H9 (cell line): ENCODE measurements at regions not wholly inside any gene's neighbourhood (a gene's known extent, or its start where the extent isn't known, plus 50 kb on each side); places are given as distances from the start of the nearest gene placed in this dataset.

Experiments
- DNase-seq: peaks from one replicate; pipeline ENCODE4 v3.0.0-alpha.2; 2017
- H2AFZ ChIP-seq: one replicate; pipeline ENCODE4 v1.6.1; 2013; ENCODE audit warnings: mild to moderate bottlenecking, low read length, control low read depth, moderate library complexity
- H2AK5ac ChIP-seq: 2 replicates; pipeline ENCODE4 v1.6.1; 2013; ENCODE audit warnings: low read length, control low read depth, mixed read lengths; ENCODE audit not compliant: insufficient read length
- H2BK120ac ChIP-seq: one replicate; pipeline ENCODE4 v1.6.1; 2013; ENCODE audit warnings: low read depth, mild to moderate bottlenecking, low read length, control low read depth, inconsistent platforms; ENCODE audit not compliant: poor library complexity, severe bottlenecking
- H2BK12ac ChIP-seq: 2 replicates; pipeline ENCODE4 v1.6.1; 2013; ENCODE audit warnings: low read length, control low read depth, mixed read lengths, low read depth; ENCODE audit not compliant: insufficient read length
- H2BK15ac ChIP-seq: 2 replicates; pipeline ENCODE4 v1.6.1; 2013; ENCODE audit warnings: low read depth, low read length, control low read depth
- H2BK20ac ChIP-seq: one replicate; pipeline ENCODE4 v1.6.1; 2013; ENCODE audit warnings: low read depth, mild to moderate bottlenecking, low read length, control low read depth, inconsistent platforms; ENCODE audit not compliant: poor library complexity, severe bottlenecking
- H2BK5ac ChIP-seq: 2 replicates; pipeline ENCODE4 v1.6.1; 2013; ENCODE audit warnings: low read length, control low read depth, mixed read lengths; ENCODE audit not compliant: insufficient read length
- H3K14ac ChIP-seq: 2 replicates; pipeline ENCODE4 v1.6.1; 2013; ENCODE audit warnings: low read length, control low read depth; ENCODE audit not compliant: insufficient read depth
- H3K18ac ChIP-seq: 2 replicates; pipeline ENCODE4 v1.6.1; 2013; ENCODE audit warnings: low read depth, mild to moderate bottlenecking, mixed read lengths, low read length, control low read depth; ENCODE audit not compliant: insufficient read length
- H3K23ac ChIP-seq: 2 replicates; pipeline ENCODE4 v1.6.1; 2013; ENCODE audit warnings: low read length, control low read depth, mixed read lengths, low read depth; ENCODE audit not compliant: insufficient read length
- H3K23me2 ChIP-seq: 2 replicates; pipeline ENCODE4 v1.6.1; 2013; ENCODE audit warnings: low read depth, mild to moderate bottlenecking, mixed read lengths, low read length, control low read depth; ENCODE audit not compliant: insufficient read length, poor library complexity, severe bottlenecking
- H3K27ac ChIP-seq: 2 replicates; pipeline ENCODE4 v1.5.1; 2013; ENCODE audit warnings: low read length, control low read depth, mixed read lengths, low read depth; ENCODE audit not compliant: insufficient read length
- H3K27me3 ChIP-seq: 2 replicates; pipeline ENCODE4 v1.6.1; 2013; ENCODE audit warnings: low read length, control low read depth, inconsistent platforms; ENCODE audit not compliant: insufficient read depth
- H3K4ac ChIP-seq: 2 replicates; pipeline ENCODE4 v1.6.1; 2013; ENCODE audit warnings: low read depth, mild to moderate bottlenecking, control low read depth, inconsistent platforms, low read length, moderate library complexity
- H3K4me1 ChIP-seq: 2 replicates; pipeline ENCODE4 v1.6.1; 2013; ENCODE audit warnings: low read length, control low read depth, inconsistent platforms; ENCODE audit not compliant: insufficient read depth
- H3K4me2 ChIP-seq: 2 replicates; pipeline ENCODE4 v1.6.1; 2013; ENCODE audit warnings: low read length, control low read depth, mixed read lengths; ENCODE audit not compliant: insufficient read length, insufficient read depth
- H3K56ac ChIP-seq: 2 replicates; pipeline ENCODE4 v1.6.1; 2013; ENCODE audit warnings: low read depth, mild to moderate bottlenecking, mixed read lengths, low read length, control low read depth; ENCODE audit not compliant: insufficient read length
- H3K79me1 ChIP-seq: 2 replicates; pipeline ENCODE4 v1.6.1; 2013; ENCODE audit warnings: low read depth, mild to moderate bottlenecking, moderate library complexity, low read length, control low read depth, inconsistent platforms; ENCODE audit not compliant: insufficient read depth, poor library complexity, severe bottlenecking
- H3K79me2 ChIP-seq: 2 replicates; pipeline ENCODE4 v1.6.1; 2013; ENCODE audit warnings: low read length, control low read depth, inconsistent platforms; ENCODE audit not compliant: insufficient read depth
- H3K9ac ChIP-seq: 2 replicates; pipeline ENCODE4 v1.6.1; 2013; ENCODE audit warnings: low read length, control low read depth, mixed read lengths; ENCODE audit not compliant: insufficient read length; ENCODE audit errors: extremely low read depth
- H3K9me3 ChIP-seq: one replicate; pipeline ENCODE4 v1.6.1; 2013; ENCODE audit warnings: low read depth, low read length, inconsistent platforms; ENCODE audit not compliant: control insufficient read depth
- H3T11ph ChIP-seq: one replicate; pipeline ENCODE4 v1.6.1; 2013; ENCODE audit warnings: mild to moderate bottlenecking, low read length, control low read depth, inconsistent platforms
- H4K20me1 ChIP-seq: one replicate; pipeline ENCODE4 v1.6.1; 2013; ENCODE audit not compliant: control insufficient read depth, insufficient read length, insufficient read depth
- H4K5ac ChIP-seq: 2 replicates; pipeline ENCODE4 v1.6.1; 2013; ENCODE audit warnings: low read depth, mild to moderate bottlenecking, mixed read lengths, low read length, control low read depth; ENCODE audit not compliant: insufficient read length
- H4K8ac ChIP-seq: replicated peaks from 2 replicates; pipeline ENCODE4 v1.6.1; 2013; ENCODE audit warnings: low read length, control low read depth, mixed read lengths, low read depth; ENCODE audit not compliant: insufficient read length
- H4K91ac ChIP-seq: 2 replicates; pipeline ENCODE4 v1.6.1; 2013; ENCODE audit warnings: low read depth, mild to moderate bottlenecking, moderate library complexity, mixed read lengths, low read length, control low read depth; ENCODE audit not compliant: insufficient read length
- H3K27ac Mint-ChIP-seq, 3 experiments: 2 replicates in 2 of 3; 3 replicates in 1 of 3; pipeline ENCODE4 v1.8.0; 2020 to 2021; ENCODE audit warnings: mixed read lengths in 3 of 3, mild to moderate bottlenecking in 1 of 3, moderate library complexity in 1 of 3
- H3K27me3 Mint-ChIP-seq: 2 replicates; pipeline ENCODE4 v1.8.0; 2021; ENCODE audit warnings: low read depth, mild to moderate bottlenecking, moderate library complexity, mixed read lengths
- H3K36me3 Mint-ChIP-seq, 3 experiments: 2 replicates in 2 of 3; 3 replicates in 1 of 3; pipeline ENCODE4 v1.8.0; 2020 to 2021; ENCODE audit warnings: low read depth in 3 of 3, mixed read lengths in 3 of 3; ENCODE audit not compliant: insufficient read depth in 1 of 3
- H3K4me1 Mint-ChIP-seq, 2 experiments: 2 replicates each; pipeline ENCODE4 v1.8.0; 2020; ENCODE audit warnings: mixed read lengths in 2 of 2
- H3K4me3 Mint-ChIP-seq, 2 experiments: 2 replicates in 1 of 2; 3 replicates in 1 of 2; pipeline ENCODE4 v1.8.0; 2020 to 2021; ENCODE audit warnings: mild to moderate bottlenecking in 2 of 2, mixed read lengths in 2 of 2, moderate library complexity in 1 of 2
- H3K9me3 Mint-ChIP-seq, 2 experiments: 2 replicates in 1 of 2; 3 replicates in 1 of 2; pipeline ENCODE4 v1.8.0; 2020; ENCODE audit warnings: mild to moderate bottlenecking in 2 of 2, mixed read lengths in 2 of 2, moderate library complexity in 1 of 2
- WGBS: extraction: QIAGEN DNeasy Blood & Tissue Kit; methylation state at CpG from one replicate; pipeline ENCODE4 v1.1.7; 2013; ENCODE audit warnings: missing lambda C conversion rate, low lambda C conversion rate, mixed read lengths; ENCODE audit not compliant: insufficient read length; ENCODE audit errors: extremely low coverage; 5-methylcytosine and 5-hydroxymethylcytosine counted together
- TF ChIP-seq, protein P1 (sequence below): fragments of 200-600 bp; sonication (generic); conservative IDR thresholded peaks from 3 replicates; pipeline ENCODE4 v1.8.0; 2021; ENCODE audit warnings: antibody characterized with exemption, mild to moderate bottlenecking

DNA sequence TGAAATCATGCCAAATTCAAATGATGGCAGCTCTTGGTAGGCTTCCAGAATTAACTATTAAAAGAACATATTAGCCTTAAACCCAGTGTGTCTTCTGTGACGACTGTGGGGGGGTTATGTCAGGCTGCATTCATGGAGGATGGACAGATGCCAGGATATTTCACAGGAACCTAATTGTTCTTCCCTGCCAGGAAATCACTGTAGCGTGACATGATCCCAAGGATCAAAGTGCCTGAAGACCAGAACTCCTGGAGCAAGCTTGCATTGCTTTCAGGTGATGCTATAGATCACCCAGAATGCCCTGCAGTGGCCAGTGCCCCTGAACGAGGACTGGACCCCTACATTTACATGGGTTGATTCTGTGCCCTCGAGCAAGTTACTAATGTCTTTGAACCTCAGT is 1093.0 kb upstream of the TENM3 start:
- H3K79me1 ChIP-seq, result no peaks in the 10 kb centered on the region

More for the DNA sequence above, 1093.0 kb upstream of the TENM3 start:
- WGBS, result no CpG with 5 or more reads among the region's 4 CpGs
- Histone ChIP-seq H2BK20ac (no peak overlapping the region), H4K5ac (no peak overlapping the region), H4K91ac (no peak overlapping the region), H3K4me1 (no peaks in the 10 kb centered on the region), H2AK5ac (no peak overlapping the region), H4K8ac (no peak overlapping the region), H2BK120ac (no peak overlapping the region), H4K20me1 (no peaks in the 10 kb centered on the region), H3K4me2 (no peak overlapping the region), H2BK15ac (no peak overlapping the region), H3K9ac (no peak overlapping the region), H3K27me3 (no peaks in the 10 kb centered on the region), H3K27ac (no peak overlapping the region), H3K23me2 (no peaks in the 10 kb centered on the region), H3K79me2 (no peaks in the 10 kb centered on the region), H3K9me3 (no peaks in the 10 kb centered on the region), H2BK12ac (no peak overlapping the region), H3K14ac (no peak overlapping the region), H3K56ac (no peak overlapping the region), H3K23ac (no peak overlapping the region), H3K18ac (no peak overlapping the region), H2AFZ (no peak overlapping the region), H3T11ph (no peak overlapping the region), H2BK5ac (no peak overlapping the region), H3K4ac (no peak overlapping the region)
- Mint-ChIP-seq H3K36me3 (no peaks in the 10 kb centered on the region), H3K4me1 (no peaks in the 10 kb centered on the region), H3K9me3 (no peaks in the 10 kb centered on the region), H3K27ac (no peak overlapping the region), H3K27me3 (no peaks in the 10 kb centered on the region), H3K4me3 (no peak overlapping the region)
- DNase-seq, result no peak
- TF ChIP-seq, protein P1, sequence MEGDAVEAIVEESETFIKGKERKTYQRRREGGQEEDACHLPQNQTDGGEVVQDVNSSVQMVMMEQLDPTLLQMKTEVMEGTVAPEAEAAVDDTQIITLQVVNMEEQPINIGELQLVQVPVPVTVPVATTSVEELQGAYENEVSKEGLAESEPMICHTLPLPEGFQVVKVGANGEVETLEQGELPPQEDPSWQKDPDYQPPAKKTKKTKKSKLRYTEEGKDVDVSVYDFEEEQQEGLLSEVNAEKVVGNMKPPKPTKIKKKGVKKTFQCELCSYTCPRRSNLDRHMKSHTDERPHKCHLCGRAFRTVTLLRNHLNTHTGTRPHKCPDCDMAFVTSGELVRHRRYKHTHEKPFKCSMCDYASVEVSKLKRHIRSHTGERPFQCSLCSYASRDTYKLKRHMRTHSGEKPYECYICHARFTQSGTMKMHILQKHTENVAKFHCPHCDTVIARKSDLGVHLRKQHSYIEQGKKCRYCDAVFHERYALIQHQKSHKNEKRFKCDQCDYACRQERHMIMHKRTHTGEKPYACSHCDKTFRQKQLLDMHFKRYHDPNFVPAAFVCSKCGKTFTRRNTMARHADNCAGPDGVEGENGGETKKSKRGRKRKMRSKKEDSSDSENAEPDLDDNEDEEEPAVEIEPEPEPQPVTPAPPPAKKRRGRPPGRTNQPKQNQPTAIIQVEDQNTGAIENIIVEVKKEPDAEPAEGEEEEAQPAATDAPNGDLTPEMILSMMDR, result no peak
